ENCODE measurements at regions not wholly inside any gene's neighbourhood (a gene's known extent, or its start where the extent isn't known, plus 50 kb on each side); places are given as distances from the start of the nearest gene placed in this dataset.

GRCh38 chr5:2168601-2169429 is 286.1 kb upstream of the IRX4 start:
- Histone ChIP-seq H2AFZ (ENCODE audit: low read depth, low read length, severe bottlenecking) (no peak overlapping the region), H3K27me3 (ENCODE audit: low read length) (no peaks in the 10 kb centered on the region), H3K36me3 (ENCODE audit: low read length) (no peaks in the 10 kb centered on the region), H3K9me3 (ENCODE audit: insufficient read depth, low read length) (no peaks in the 10 kb centered on the region), H3K9ac (ENCODE audit: low read length) (no peak overlapping the region), H3K4me2 (ENCODE audit: low read depth, low read length, poor library complexity, severe bottlenecking) (no peak overlapping the region), H3K4me3 (ENCODE audit: insufficient read depth, low read length, poor library complexity, severe bottlenecking) (no peak overlapping the region), H3K79me2 (ENCODE audit: insufficient read depth, low read length) (no peaks in the 10 kb centered on the region), H3F3A (ENCODE audit: insufficient read depth) (no peaks in the 10 kb centered on the region), H3K27ac (ENCODE audit: low read depth, low read length) (no peak overlapping the region), H3K9me2 (replicated peaks; ENCODE audit: insufficient read depth, low read length) (no peaks in the 10 kb centered on the region), H4K20me1 (ENCODE audit: low read depth, low read length) (no peaks in the 10 kb centered on the region)
- TF ChIP-seq CTCF (IDR thresholded peaks at IDR 0.05; ENCODE audit: insufficient read depth, low read length, poor library complexity, severe bottlenecking) (no peak), EZH2phosphoT487 (conservative IDR thresholded peaks at IDR 0.05; ENCODE audit: low read length) (no peak)

GRCh38 chr5:2167671-2168070 is 284.9 kb upstream of the IRX4 start:
- Histone ChIP-seq H4K20me1 (ENCODE audit: low read depth, low read length) (no peaks in the 10 kb centered on the region), H3K9me2 (replicated peaks; ENCODE audit: insufficient read depth, low read length) (no peaks in the 10 kb centered on the region), H2AFZ (ENCODE audit: low read depth, low read length, severe bottlenecking) (no peak overlapping the region), H3K9ac (ENCODE audit: low read length) (no peak overlapping the region), H3K36me3 (ENCODE audit: low read length) (no peaks in the 10 kb centered on the region), H3K9me3 (ENCODE audit: insufficient read depth, low read length) (no peaks in the 10 kb centered on the region), H3K27ac (ENCODE audit: low read depth, low read length) (no peak overlapping the region), H3F3A (ENCODE audit: insufficient read depth) (no peaks in the 10 kb centered on the region), H3K27me3 (ENCODE audit: low read length) (no peaks in the 10 kb centered on the region), H3K4me3 (ENCODE audit: insufficient read depth, low read length, poor library complexity, severe bottlenecking) (no peak overlapping the region), H3K4me2 (ENCODE audit: low read depth, low read length, poor library complexity, severe bottlenecking) (no peak overlapping the region), H3K79me2 (ENCODE audit: insufficient read depth, low read length) (no peaks in the 10 kb centered on the region)
- TF ChIP-seq EZH2phosphoT487 (conservative IDR thresholded peaks at IDR 0.05; ENCODE audit: low read length): no peak
- TF ChIP-seq CTCF (IDR thresholded peaks at IDR 0.05; ENCODE audit: insufficient read depth, low read length, poor library complexity, severe bottlenecking): no peak

- no peak overlapping the region for H3K27ac ChIP-seq (ENCODE audit: low read depth, low read length)
- no peak overlapping the region for H3K4me2 ChIP-seq (ENCODE audit: low read depth, low read length, poor library complexity, severe bottlenecking)
- TF ChIP-seq CTCF (IDR thresholded peaks at IDR 0.05; ENCODE audit: insufficient read depth, low read length, poor library complexity, severe bottlenecking): no peak
- no peak for TF ChIP-seq EZH2phosphoT487 (conservative IDR thresholded peaks at IDR 0.05; ENCODE audit: low read length)
- H3F3A ChIP-seq (ENCODE audit: insufficient read depth): no peaks in the 10 kb centered on the region
- no peaks in the 10 kb centered on the region for H3K27me3 ChIP-seq (ENCODE audit: low read length)
- H3K9me3 ChIP-seq (ENCODE audit: insufficient read depth, low read length): no peaks in the 10 kb centered on the region
- H3K4me3 ChIP-seq (ENCODE audit: insufficient read depth, low read length, poor library complexity, severe bottlenecking): no peak overlapping the region
- no peak overlapping the region for H3K9ac ChIP-seq (ENCODE audit: low read length)
- H3K9me2 ChIP-seq (replicated peaks; ENCODE audit: insufficient read depth, low read length): no peaks in the 10 kb centered on the region
- H2AFZ ChIP-seq (ENCODE audit: low read depth, low read length, severe bottlenecking): no peak overlapping the region
- H3K79me2 ChIP-seq (ENCODE audit: insufficient read depth, low read length): no peaks in the 10 kb centered on the region
- no peaks in the 10 kb centered on the region for H3K36me3 ChIP-seq (ENCODE audit: low read length)
- H4K20me1 ChIP-seq (ENCODE audit: low read depth, low read length): no peaks in the 10 kb centered on the region
Observed at GRCh38 chr5:2166979-2167377, 284.3 kb upstream of the IRX4 start.
